HL-60/S4 (cell line): ENCODE measurements at regions not wholly inside any gene's neighbourhood (a gene's known extent, or its start where the extent isn't known, plus 50 kb on each side); places are given as distances from the start of the nearest gene placed in this dataset.

ENCODE experiments used
- in situ Hi-C: fragments of 300-500 bp; cut with MboI; formaldehyde crosslinking; loops from 2 replicates; pipeline ENCODE4 v1.14.3; 2022; ENCODE audit warnings: low sequenced_read_pairs

DNA sequence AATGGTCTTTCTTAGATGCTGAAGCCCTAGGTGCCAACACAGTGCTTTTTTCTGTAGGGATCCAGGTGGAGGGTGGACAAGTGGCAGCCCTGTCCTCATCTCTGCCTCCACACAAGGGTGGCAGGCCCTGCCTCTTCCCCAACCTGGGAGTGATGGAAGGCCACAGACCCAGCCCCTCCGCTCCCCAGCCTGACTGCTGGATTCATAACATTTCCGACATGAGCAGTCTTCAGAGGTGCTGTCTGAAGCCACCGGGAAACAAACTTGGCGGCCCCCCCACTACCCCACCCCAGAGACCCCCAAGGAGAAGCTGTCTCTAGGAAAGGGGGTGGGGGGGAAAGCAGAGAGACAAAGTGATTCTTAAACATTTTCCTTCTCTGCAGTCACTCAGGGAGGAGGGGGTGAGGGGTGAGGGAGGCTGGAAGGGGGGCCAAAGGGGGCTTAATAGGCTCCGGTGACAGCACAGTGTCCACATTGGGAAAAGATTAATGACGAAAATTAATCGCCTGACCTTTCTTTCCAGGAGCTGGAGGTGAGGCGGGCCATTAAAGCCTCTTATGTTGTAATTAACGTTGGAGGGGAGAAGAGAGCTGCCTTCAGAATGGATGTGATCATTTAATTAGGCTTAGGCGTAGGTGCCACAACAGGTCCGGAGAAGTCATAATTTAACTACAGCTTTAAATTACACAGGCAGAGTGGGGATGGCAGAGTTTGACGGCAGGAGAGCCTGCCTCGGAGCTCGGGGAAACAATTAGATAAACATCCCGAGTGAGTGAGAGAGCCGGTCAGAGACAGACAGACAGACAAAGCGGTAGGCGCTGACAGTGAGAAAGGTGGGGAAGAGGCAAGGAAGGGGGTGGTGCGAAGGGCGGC is 76.8 kb upstream of the FOXP4 start:
- in situ Hi-C loops = loop anchor here (10.0 kb wide), 1 partner anchor 115 kb away; no protein-coding TSS in a partner anchor

DNA sequence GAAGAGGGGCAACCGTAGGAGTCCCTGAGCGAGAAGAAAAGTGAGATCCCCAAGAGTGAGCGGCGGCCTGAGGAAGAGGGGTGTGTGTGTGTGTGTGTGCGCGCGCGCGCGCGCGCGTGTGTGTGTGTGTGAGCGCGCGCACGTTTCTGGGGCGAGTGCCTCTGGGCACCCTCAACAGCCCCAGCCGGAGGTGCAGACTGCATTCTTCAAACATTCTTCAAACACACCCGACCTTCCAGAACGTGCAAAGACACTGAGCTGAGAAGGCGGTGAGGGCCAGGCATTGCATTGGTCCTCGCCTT is 76.2 kb upstream of the FOXP4 start:
- in situ Hi-C loops = no loop called here

DNA sequence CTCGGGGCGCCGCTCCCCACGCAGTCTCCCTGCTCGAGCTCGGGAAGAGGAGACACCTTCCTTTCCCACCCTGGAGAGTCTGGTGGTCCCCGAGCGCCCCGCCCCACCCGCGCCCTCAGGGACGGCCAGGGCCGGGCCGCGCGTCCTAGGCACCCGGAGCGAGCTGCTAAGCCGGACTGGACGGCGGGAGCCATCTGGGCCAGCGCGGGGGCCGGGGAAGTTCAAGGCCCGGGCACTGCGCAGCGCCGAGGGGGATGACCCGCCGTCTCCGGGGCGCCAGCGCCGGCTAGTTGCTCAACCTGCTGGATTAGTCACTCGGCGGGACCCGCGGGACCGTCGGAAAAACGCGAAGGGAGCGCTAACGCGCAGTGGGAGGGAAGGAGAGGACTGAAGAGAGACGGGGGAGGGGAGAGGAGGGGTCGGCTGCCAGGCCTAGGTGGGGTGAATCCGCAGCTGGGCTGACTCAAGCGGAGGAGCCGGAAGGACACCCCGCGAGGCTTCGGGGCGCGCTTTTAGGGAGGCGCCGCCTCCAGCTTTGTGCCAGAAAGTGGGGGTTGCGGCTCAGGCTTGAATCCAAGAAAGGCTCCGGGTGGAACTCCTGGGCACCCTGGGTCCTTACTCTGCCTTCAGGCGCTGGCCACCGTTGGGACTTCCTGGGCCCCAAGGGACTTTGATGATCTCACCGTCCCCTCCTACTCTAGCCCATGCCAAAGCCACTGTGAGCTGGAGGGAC is 75.7 kb upstream of the FOXP4 start:
- in situ Hi-C loops = no loop called here

DNA sequence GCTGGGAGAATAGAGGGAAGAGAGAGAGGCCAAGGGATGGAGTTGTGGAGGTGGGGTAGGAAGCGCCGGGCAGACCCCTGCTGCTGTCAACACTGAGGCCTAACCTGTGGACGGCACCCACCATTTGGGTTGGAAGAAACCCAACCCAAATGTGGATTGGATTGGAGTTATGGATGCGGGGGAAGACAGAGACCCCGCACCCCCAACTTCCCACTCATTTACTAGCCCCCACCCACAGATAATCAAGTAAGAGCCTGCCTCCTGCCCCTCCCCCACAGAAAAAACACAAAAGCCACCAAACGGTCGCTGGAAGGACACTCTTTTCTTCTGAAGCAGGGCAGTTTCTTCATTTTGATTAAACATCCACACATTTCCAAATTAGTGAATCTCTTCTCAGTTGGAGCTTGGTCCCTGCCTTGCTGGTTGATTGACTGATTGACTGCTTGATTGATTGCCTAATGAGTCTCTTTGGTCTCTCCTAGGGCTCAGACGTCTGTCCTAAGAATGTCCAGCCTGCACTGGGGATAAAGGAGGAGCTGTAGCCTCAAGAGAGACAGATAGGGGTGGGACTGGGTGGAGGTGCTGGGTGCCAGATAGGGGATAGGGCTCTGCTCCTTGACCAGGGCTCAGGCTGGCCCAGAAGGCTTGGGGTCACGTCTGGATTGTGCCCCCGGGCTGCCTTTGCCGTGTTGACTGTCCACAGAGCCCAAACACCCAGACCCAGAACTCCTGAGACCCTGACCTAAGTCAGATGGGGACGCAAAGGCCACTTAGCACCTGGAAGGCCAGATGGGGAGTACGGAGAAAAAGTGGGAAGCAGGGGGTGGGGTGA is 74.9 kb upstream of the FOXP4 start:
- in situ Hi-C loops = no loop called here

DNA sequence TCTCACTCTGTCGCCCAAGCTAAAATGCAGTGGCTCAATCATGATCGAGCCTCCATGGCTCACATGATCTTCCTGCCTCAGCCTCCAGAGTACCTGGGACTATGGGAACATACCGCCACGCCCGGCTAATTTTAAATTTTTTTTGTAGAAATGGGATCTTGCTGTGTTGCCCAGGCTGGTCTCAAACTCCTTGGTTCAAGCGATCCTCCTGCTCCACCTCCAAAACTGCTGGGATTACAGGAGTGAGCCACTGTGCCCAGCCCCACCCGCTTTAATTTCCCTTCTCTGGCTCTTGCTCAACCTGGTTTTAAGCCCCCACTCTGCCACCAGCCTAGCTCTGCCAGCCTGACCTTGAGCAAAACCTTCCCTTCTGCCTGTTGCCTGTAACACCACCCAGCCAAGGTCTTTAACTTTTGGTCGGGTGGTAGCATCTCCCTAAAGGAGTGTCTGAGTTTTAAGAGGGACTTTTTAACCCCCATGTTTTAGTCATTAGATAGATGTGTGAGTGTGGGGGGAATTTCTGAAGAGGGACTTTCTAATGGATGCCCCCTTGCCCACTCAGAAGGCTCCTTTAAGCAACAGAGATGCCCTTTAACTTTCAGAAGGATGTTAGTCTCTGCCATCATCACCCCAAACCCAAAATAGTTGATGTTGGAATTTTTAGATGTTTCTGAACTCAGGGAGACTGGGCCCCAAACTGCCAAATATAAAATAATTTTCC is 71.8 kb upstream of the FOXP4 start:
- in situ Hi-C loops = no loop called here

DNA sequence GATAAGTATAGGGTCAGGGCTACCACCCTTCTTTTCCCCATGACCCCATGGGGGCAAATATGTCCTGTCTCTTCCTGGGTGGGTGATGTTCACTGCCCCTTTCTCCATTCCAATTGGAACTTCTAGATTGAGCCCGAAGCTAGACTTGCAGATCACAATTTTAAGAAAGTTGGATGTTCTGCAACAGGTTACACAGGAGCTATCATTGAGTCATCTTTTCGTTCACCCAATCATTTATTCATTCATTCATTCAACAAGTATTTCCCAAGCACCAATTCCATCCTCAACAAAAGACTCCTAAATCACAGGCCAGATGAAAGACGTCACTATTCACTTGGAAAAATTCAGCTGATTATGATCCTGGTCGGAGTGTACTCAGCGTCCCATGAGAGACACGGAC is 71.0 kb upstream of the FOXP4 start:
- in situ Hi-C loops = no loop called here

DNA sequence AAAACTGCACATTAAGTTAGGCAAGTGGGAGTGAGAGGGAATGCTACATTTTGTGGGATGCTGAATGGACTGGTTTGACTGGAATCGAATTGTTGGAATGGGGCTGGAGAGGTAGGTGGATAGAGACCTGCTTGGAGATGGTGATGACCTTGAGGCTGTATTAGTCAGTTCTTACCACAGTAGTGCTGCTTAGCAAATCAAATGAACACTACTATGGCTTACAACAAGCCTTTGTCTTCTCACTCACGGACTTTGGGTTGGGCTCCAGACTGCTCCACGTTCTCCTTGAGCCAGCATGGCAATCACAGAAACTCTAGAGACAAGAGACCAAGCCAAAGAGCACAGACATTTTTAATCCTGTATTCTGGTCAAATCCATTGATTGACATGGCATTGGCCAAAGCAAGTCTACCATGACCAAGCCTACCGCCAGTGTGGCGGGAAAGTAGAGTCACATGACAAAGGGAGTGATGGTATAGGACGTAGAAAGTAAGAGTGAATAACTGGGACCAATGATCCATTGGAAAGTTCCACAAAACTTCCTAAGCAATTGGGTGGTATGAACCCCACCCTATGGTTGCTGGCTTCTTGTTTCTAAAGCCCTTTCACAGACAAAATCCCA is 70.3 kb upstream of the FOXP4 start:
- in situ Hi-C loops = no loop called here

DNA sequence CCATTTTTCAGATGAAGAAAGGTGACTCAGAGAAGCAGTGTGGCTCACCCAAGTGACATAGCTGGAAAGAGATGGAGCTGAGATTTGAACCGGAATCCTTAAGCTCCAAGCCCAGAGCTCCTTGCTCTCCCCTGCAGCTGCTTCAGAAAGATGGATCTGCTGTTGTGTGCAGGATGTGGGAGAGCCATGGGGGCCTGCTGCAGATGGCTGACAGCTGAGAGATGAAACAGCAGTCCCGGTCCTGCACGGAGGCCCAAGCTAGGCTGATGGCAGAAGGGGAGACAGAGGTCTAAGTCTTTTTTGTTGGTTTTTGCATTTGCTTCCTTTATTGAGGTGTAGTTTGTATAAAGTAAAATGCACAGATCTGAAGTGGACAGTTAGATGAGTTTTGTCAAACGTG is 69.8 kb upstream of the FOXP4 start:
- in situ Hi-C loops = no loop called here

DNA sequence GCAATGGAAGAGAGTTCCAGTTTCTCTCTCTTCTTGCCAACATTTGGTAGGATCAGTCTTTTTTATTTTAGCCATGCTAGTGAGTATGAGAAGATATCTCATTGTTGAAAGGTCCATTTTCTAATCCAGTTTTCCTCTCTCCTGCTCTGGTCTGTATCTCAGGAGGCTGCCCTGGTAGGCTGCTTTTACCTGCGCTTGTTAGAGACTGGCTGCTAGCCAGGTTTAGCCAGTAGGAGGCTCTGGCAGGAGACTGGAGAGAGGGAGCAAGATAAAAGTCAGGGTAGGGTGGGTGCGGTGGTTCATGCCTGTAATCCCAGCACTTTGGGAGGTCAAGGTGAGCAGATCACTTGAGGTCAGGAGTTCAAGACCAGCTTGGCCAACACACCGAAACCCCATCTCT is 68.6 kb upstream of the FOXP4 start:
- in situ Hi-C loops = no loop called here

DNA sequence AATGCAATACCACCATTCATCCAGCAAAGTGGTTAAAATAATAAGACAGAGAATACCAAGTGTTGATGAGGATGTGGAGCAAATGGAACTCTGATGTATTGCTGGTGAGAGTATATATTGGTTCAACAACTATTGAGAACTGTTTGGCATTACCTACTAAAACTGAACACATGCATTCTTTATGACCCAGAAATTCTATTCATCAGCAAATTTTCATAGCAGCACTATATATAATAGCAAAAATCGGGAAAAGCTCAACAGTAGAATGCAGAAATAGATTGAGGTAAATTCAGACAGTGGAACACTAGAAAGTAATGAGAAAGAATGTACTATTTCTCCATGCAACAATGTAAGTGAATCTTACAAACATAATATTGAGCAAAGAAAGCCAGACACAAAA is 62.2 kb upstream of the FOXP4 start:
- in situ Hi-C loops = no loop called here

DNA sequence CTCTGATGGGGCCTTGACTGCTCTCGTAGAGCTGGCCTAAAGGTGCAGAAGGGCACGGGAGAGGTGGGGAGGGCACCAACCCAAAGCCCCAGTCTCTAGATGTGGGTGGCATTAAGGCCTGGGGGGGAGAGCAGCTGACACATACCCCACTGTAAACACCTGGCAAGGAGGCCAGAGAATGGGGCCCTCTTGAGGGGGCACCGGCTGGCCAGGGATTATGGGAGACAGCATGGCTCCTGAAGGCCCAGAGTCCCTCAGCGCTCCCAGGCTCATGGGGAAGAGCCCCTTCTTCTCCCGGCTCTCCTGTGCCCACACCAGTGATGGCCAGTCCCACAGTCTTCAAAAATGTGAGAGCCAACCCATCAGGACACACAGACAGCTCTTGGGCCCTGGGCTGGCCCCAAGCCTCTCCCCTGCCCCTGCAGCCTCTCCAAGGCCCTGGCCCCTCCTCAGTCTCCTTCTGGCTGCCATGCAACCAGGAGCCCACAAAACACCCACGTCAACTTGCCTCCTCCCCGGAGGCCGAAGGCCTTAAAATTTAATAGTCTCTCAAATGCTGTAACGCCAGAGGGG is 58.2 kb upstream of the FOXP4 start:
- in situ Hi-C loops = no loop called here

DNA sequence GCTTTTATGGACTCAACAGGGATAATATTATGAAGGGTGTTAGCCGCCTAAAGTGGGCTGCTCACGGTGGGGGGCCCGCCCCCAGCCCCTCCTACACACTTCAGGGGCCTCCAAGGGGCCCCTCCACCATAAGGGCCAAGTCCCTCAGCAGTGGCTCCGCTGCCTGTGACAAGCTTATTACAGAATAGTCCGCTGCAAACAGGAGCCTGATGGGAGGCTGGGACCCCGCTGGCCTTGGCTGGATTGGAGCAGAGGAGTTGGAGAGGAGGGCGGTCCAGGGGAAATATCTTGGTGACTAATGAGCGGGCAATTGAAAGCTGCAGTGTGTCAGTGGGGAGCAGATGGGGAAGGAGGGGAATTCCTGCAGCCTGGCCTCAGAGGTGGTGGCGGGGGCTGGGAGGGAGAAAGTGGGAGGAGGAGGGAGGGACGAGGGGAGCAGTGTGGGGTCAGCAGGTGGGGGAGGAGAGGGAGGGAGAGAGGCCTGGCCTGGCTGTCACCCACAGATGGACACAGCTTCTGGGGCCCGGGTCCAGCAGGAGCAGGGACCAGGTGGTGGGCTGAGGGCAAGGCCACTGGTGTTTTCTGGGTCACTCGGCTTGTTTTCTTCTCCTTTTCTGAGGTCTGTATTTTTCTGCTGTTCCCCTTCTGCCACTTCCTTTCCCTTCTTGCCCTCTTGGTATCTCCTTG is 57.6 kb upstream of the FOXP4 start:
- in situ Hi-C loops = no loop called here

DNA sequence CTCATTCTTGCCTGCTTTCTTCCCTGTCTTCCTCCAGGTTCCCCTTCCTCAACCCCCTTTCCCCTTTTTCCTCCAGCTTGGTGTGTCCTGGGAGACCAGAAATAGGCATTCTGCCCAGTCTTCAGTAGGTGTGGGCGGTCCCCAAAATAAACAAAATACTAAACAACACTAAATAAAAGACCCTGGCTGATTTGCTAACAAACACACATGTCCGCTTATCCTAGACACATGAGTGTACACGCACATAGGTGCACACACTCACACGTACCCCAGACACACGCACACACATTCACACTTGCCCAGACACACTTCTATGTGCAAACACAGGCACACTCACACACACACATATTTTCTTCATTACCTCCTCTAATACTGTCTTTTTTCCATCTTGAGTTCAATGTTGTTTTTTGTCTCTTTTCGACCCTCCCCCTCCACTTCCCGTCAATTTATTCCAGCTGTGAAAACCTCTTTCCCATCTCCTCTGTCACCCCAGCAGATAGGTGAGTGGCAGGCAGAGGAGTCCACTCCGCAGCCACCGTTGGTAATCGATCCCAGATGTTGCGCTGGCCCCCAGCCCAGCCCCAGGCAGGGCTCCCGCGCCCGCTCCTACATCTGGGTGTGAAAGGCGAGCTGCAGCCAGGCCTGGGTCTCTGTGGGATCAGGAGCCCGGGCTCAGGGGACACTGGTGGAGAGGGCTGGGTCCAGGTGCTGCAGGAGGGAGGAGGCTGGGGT is 56.9 kb upstream of the FOXP4 start:
- in situ Hi-C loops = no loop called here

DNA sequence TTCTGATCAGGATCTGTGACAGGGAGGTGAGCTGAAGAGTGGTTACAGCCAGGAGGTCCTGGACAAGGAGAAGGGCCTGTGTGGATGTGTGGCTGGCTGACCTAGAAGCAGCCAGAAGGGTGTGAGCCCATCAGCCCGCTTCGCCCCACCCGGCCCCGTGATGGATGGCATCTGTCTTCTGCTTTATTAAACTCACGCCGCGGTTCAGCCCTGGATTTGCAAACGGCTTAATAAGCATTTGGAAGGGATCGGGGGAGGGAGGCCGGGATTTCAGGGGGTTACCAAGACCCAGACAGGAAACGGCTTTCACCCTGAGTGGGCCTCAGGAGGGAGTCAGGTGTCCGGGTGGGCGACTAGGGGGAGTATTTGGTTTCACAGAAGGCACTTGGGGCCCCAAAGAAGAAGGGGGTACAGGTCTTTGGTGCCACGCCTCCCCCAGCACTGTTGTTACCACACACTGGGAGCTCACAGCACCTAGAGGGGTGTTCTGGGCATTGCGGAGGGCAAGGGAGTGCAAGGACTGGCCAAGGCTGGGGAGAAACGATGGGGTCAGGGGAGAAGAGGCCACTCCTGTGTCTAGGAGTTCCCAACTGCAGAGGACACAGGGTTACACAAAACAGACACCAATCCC is 53.8 kb upstream of the FOXP4 start:
- in situ Hi-C loops = no loop called here

DNA sequence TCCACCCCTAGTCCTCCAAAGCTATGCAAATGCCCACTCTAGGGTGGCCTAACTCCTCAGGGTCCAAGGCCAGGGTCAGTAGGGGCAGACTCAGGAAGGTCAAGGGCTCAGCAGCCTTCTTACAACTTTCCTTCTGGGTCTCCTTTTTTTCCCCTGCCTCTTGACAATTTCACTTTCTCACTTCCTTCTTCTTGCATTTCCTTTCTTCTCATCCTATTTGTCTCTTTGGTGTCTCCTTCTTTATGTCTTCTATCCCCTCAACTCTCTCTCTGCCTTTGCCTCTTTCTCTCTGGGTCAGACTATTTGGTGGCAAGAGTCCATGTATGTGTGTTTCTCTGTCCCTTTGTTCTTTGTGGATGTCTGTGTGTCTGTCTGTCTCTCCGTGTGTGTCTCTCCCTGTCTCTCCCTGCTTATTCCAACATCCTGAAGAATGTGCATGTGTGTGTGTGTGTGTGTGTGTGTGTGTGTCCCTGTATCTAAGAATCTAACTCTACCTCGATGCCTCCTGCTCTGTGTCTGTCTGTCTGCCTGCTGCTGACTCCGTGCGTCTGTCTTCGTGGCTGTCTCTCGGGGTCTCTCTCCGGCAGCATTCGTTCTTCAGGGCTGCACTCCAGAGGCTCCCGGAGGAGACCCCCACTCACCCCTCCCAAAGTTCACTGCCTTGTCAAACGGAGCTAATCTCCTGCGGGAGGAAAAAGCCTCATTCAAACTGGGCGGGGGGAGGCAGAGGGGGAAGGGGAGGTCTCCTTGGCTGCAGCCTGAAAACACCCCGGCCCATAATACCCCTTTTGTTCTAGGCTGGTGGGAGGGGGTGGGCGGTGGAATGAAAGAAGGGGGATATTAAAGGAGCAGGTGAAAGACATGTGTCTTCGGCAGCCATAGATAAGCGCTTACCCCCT is 51.7 kb upstream of the FOXP4 start:
- in situ Hi-C loops = no loop called here
